Prostate gland (tissue), 2 donors: ENCODE measurements at regions not wholly inside any gene's neighbourhood (a gene's known extent, or its start where the extent isn't known, plus 50 kb on each side); places are given as distances from the start of the nearest gene placed in this dataset.
"Not testable (repeated sequence)": the region's sequence is repeated elsewhere in the genome, so short reads cannot be mapped to it uniquely, and the experiment has no call there.

ENCODE experiments used
- CTCF ChIP-seq, 4 experiments: fragments of 200-600 bp in 2 of 4; fragments of 450-650 bp in 2 of 4; sonication (generic) in 2 of 4; IDR thresholded peaks; 1 replicate in 3 of 4; 2 replicates in 1 of 4; pipeline ENCODE4 v1.5.1; 2016 to 2019; ENCODE audit warnings: antibody characterized with exemption in 4 of 4, mild to moderate bottlenecking in 2 of 4, moderate library complexity in 2 of 4
- POLR2A ChIP-seq: fragments of 450-650 bp; IDR thresholded peaks from one replicate; pipeline ENCODE4 v1.6.1; 2016; ENCODE audit warnings: antibody characterized with exemption, mild to moderate bottlenecking
- POLR2AphosphoS5 ChIP-seq: sonication (generic); formaldehyde crosslinking; IDR thresholded peaks from one replicate; pipeline ENCODE4 v1.6.1; 2017; ENCODE audit warnings: antibody characterized with exemption

- TF ChIP-seq CTCF (IDR thresholded peaks at IDR 0.05); POLR2AphosphoS5; POLR2A: not testable (repeated sequence)
These were observed 1494.5 kb upstream of the TPTE start for GRCh38 chr21:9026729-9027416.
